ENCODE measurements at regions not wholly inside any gene's neighbourhood (a gene's known extent, or its start where the extent isn't known, plus 50 kb on each side); places are given as distances from the start of the nearest gene placed in this dataset.
"Not testable (repeated sequence)": the region's sequence is repeated elsewhere in the genome, so short reads cannot be mapped to it uniquely, and the experiment has no call there.

- DNase-seq (ENCODE audit: low spot score) = no peak
Measured at GRCh38 chr15:36177590-36178302, 401.7 kb upstream of the CDIN1 start.

- no peak for DNase-seq (ENCODE audit: low spot score)
Measured at GRCh38 chr15:36178303-36178633, 401.2 kb upstream of the CDIN1 start.

- DNase-seq (ENCODE audit: low spot score) = no peak
Measured at GRCh38 chr15:36183201-36183600, 396.2 kb upstream of the CDIN1 start.

GRCh38 chr15:36185438-36185837, 394.0 kb upstream of the CDIN1 start:
- no peak for DNase-seq (ENCODE audit: low spot score)

GRCh38 chr15:36185845-36186244, 393.6 kb upstream of the CDIN1 start:
- DNase-seq (ENCODE audit: low spot score) = no peak

GRCh38 chr15:36186376-36186775, 393.1 kb upstream of the CDIN1 start:
- no peak for DNase-seq (ENCODE audit: low spot score)

- no peak for DNase-seq (ENCODE audit: low spot score)
Measured at GRCh38 chr15:36191459-36191858, 388.0 kb upstream of the CDIN1 start.

- DNase-seq (ENCODE audit: low spot score) = not testable (repeated sequence)
Measured at GRCh38 chr15:36195361-36196007, 383.9 kb upstream of the CDIN1 start.

GRCh38 chr15:36208868-36209582, 370.4 kb upstream of the CDIN1 start:
- no peak for DNase-seq (ENCODE audit: low spot score)

- DNase-seq (ENCODE audit: low spot score) = no peak
Measured at GRCh38 chr15:36210426-36210825, 369.0 kb upstream of the CDIN1 start.

GRCh38 chr15:36218322-36218721, 361.1 kb upstream of the CDIN1 start:
- DNase-seq (ENCODE audit: low spot score) = no peak

- DNase-seq (ENCODE audit: low spot score) = no peak
Measured at GRCh38 chr15:36218991-36219390, 360.4 kb upstream of the CDIN1 start.

GRCh38 chr15:36221992-36222391, 357.4 kb upstream of the CDIN1 start:
- DNase-seq (ENCODE audit: low spot score) = no peak

GRCh38 chr15:36230776-36231175, 348.6 kb upstream of the CDIN1 start:
- DNase-seq (ENCODE audit: low spot score) = no peak

GRCh38 chr15:36232491-36232890, 346.9 kb upstream of the CDIN1 start:
- DNase-seq (ENCODE audit: low spot score) = no peak

- no peak for DNase-seq (ENCODE audit: low spot score)
Measured at GRCh38 chr15:36234743-36235142, 344.7 kb upstream of the CDIN1 start.

- DNase-seq (ENCODE audit: low spot score) = no peak
Measured at GRCh38 chr15:36235173-36235572, 344.3 kb upstream of the CDIN1 start.

- DNase-seq (ENCODE audit: low spot score) = no peak
Measured at GRCh38 chr15:36239509-36239908, 339.9 kb upstream of the CDIN1 start.

- no peak for DNase-seq (ENCODE audit: low spot score)
Measured at GRCh38 chr15:36251450-36251849, 328.0 kb upstream of the CDIN1 start.

GRCh38 chr15:36252146-36252711, 327.2 kb upstream of the CDIN1 start:
- no peak for DNase-seq (ENCODE audit: low spot score)

GRCh38 chr15:36254426-36254825, 325.0 kb upstream of the CDIN1 start:
- no peak for DNase-seq (ENCODE audit: low spot score)

- no peak for DNase-seq (ENCODE audit: low spot score)
Measured at GRCh38 chr15:36256404-36256807, 323.0 kb upstream of the CDIN1 start.

GRCh38 chr15:36263666-36264065, 315.8 kb upstream of the CDIN1 start:
- no peak for DNase-seq (ENCODE audit: low spot score)

Data from left forelimb (tissue), 1 donor.